DND-41 (cell line): ENCODE measurements at regions not wholly inside any gene's neighbourhood (a gene's known extent, or its start where the extent isn't known, plus 50 kb on each side); places are given as distances from the start of the nearest gene placed in this dataset.
"Not testable (repeated sequence)": the region's sequence is repeated elsewhere in the genome, so short reads cannot be mapped to it uniquely, and the experiment has no call there.

Experiments
- ATAC-seq: fragments of 200-7000 bp; cut with Tn5 transposase; 3 replicates; pipeline ENCODE4 v1.9.1; 2021; ENCODE audit warnings: low read depth; ENCODE audit not compliant: insufficient read depth
- DNase-seq: peaks from one replicate; pipeline ENCODE4 v3.0.0-alpha.2; 2020
- H2AFZ ChIP-seq: 2 replicates; pipeline ENCODE4 v1.6.0; 2012; ENCODE audit warnings: low read depth, low read length
- H3K27ac ChIP-seq: 2 replicates; pipeline ENCODE4 v1.5.1; 2012; ENCODE audit warnings: low read length, inconsistent platforms
- H3K27me3 ChIP-seq: fragments of 200-600 bp; sonication (generic); 2 replicates; pipeline ENCODE4 v1.6.0; 2012; ENCODE audit warnings: low read length, mild to moderate bottlenecking, inconsistent platforms; ENCODE audit not compliant: insufficient read depth, poor library complexity
- H3K36me3 ChIP-seq: 2 replicates; pipeline ENCODE4 v1.5.1; 2012; ENCODE audit warnings: low read length, inconsistent platforms; ENCODE audit not compliant: insufficient read depth
- H3K4me1 ChIP-seq: 2 replicates; pipeline ENCODE4 v1.5.1; 2012; ENCODE audit warnings: mild to moderate bottlenecking, low read length; ENCODE audit not compliant: insufficient read depth
- H3K4me2 ChIP-seq: 2 replicates; pipeline ENCODE4 v1.6.0; 2012; ENCODE audit warnings: mild to moderate bottlenecking, moderate library complexity, low read length, inconsistent platforms; ENCODE audit not compliant: insufficient read depth
- H3K4me3 ChIP-seq, 2 experiments: fragments of 200-600 bp in 1 of 2; shearing (Covaris generic) in 1 of 2; 2 replicates each; pipeline ENCODE4 v1.5.1; 2012 to 2016; ENCODE audit warnings: inconsistent platforms in 2 of 2, low read length in 2 of 2, mild to moderate bottlenecking in 2 of 2, low read depth in 1 of 2, moderate library complexity in 1 of 2
- H3K79me2 ChIP-seq: 2 replicates; pipeline ENCODE4 v1.6.0; 2012; ENCODE audit warnings: low read length, inconsistent platforms; ENCODE audit not compliant: insufficient read depth
- H3K9ac ChIP-seq: 2 replicates; pipeline ENCODE4 v1.6.0; 2012; ENCODE audit warnings: low read depth, mild to moderate bottlenecking, inconsistent platforms, low read length, moderate library complexity
- H3K9me3 ChIP-seq: 2 replicates; pipeline ENCODE4 v1.5.1; 2012; ENCODE audit warnings: low read length, moderate library complexity, mild to moderate bottlenecking, inconsistent platforms; ENCODE audit not compliant: insufficient read depth, severe bottlenecking
- H4K20me1 ChIP-seq: 2 replicates; pipeline ENCODE4 v1.6.0; 2012; ENCODE audit warnings: low read length; ENCODE audit not compliant: insufficient read depth
- CTCF ChIP-seq: IDR thresholded peaks from 2 replicates; pipeline ENCODE4 v1.5.1; 2012; ENCODE audit warnings: borderline replicate concordance, low read length, moderate library complexity, mild to moderate bottlenecking; ENCODE audit not compliant: poor library complexity, severe bottlenecking; ENCODE audit errors: extremely low read depth
- EZH2 ChIP-seq: IDR thresholded peaks from 3 replicates; pipeline ENCODE4 v1.6.1; 2012; ENCODE audit warnings: borderline replicate concordance, low read depth, mild to moderate bottlenecking, moderate library complexity, low read length, inconsistent platforms; ENCODE audit not compliant: severe bottlenecking

DNA sequence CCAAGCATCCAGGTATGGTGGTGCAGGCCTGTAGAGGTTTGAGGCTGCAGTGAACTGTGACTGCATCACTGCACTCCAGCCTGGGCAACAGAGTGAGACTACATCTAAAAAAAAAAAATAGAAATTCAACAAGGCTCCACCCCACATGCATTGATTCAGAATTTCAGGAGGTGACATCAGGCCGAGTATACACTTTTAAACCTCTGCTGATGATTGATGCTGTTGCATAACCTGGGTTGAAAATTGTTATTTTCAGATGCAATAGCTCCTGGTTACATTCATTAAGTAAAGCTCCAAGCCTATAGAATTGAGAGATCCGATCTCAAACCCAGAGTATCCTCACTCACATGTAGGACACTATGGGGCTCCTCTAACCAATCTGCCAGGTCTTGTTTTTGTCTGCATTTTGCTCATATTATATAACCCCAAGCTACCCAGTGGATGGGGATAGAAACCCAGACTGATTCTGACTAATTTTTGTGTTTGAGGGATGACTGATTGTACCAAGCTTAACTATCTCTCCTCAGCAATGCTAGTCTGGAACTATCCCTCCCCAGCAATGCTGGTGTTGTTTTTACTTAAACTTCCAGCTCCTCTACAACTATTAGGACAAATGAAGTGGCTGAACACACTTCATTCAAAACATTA is 123.5 kb upstream of the PREP start:
- Histone ChIP-seq H3K4me2 (no peak overlapping the region), H3K9me3 (no peaks in the 10 kb centered on the region), H3K36me3 (no peaks in the 10 kb centered on the region), H3K4me1 (no peaks in the 10 kb centered on the region), H3K4me3 (no peak overlapping the region), H3K27me3 (no peaks in the 10 kb centered on the region), H3K79me2 (no peaks in the 10 kb centered on the region), H4K20me1 (no peaks in the 10 kb centered on the region), H3K27ac (no peak overlapping the region), H3K9ac (no peak overlapping the region), H2AFZ (no peak overlapping the region)
- TF ChIP-seq EZH2 (no peak), CTCF (no peak)
- no peak for ATAC-seq
- no peak for DNase-seq

- Histone ChIP-seq H3K27ac (no peak overlapping the region), H3K4me3 (no peak overlapping the region), H2AFZ (no peak overlapping the region), H3K4me2 (no peak overlapping the region), H3K36me3 (no peaks in the 10 kb centered on the region), H3K4me1 (no peaks in the 10 kb centered on the region), H3K9ac (no peak overlapping the region), H3K9me3 (no peaks in the 10 kb centered on the region), H3K27me3 (no peaks in the 10 kb centered on the region), H3K79me2 (no peaks in the 10 kb centered on the region), H4K20me1 (no peaks in the 10 kb centered on the region)
- no peak for TF ChIP-seq EZH2
- no peak for TF ChIP-seq CTCF
- ATAC-seq, result no peak
- DNase-seq, result no peak
Observed at GRCh38 chr6:105522626-105523322, 119.9 kb upstream of the PREP start.

DNA sequence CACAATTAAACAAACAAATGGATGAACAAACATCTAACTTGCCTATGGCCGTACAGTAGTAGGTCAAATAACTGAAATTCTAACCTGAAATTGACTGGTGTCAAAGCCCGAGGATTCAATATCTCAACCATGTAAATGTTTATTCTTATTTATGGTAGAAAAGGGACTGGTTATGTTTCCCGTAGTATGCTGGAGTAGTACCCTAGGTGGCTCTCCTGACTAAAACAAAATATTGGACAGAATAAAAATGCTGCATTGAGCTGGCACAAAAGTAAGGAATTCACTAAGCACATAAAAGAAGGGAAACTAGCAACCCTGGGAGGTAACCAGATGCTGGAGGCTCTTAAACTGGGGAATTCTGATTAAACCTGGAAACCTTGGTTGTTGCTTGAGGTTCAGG is 117.1 kb upstream of the PREP start:
- Histone ChIP-seq H3K4me1 (no peaks in the 10 kb centered on the region), H3K79me2 (no peaks in the 10 kb centered on the region), H3K9me3 (no peaks in the 10 kb centered on the region), H2AFZ (no peak overlapping the region), H3K4me2 (no peak overlapping the region), H3K27ac (no peak overlapping the region), H3K36me3 (no peaks in the 10 kb centered on the region), H3K4me3 (no peak overlapping the region), H4K20me1 (no peaks in the 10 kb centered on the region), H3K9ac (no peak overlapping the region), H3K27me3 (no peaks in the 10 kb centered on the region)
- peak; percentile 16 for TF ChIP-seq CTCF
- no peak for TF ChIP-seq EZH2
- DNase-seq (no peak), ATAC-seq (no peak)

DNA sequence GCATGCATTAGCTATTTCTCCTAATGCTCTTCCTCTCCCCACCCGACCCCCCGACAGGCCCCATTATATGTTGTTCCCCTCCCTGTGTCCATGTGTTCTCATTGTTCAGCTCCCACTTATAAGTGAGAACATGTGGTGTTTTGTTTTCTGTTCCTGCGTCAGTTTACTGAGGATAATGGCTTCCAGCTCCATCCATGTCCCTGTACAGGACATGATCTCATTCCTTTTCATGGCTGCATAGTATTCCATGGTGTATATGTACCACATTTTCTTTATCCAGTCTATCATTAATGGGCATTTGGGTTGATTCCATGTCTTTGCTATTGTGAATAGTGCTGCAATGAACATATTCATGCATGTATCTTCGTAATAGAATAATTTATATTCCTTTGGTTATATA is 116.1 kb upstream of the PREP start:
- not testable (repeated sequence) for H3K4me3 ChIP-seq, H3K27ac ChIP-seq, H3K4me1 ChIP-seq, DNase-seq, H3K27me3 ChIP-seq, H3K79me2 ChIP-seq, H3K36me3 ChIP-seq, H2AFZ ChIP-seq, H3K9me3 ChIP-seq, ATAC-seq, H3K4me2 ChIP-seq, H3K9ac ChIP-seq, H4K20me1 ChIP-seq
